C4-2B (cell line): ENCODE measurements at regions not wholly inside any gene's neighbourhood (a gene's known extent, or its start where the extent isn't known, plus 50 kb on each side); places are given as distances from the start of the nearest gene placed in this dataset.

Source experiments
- H3K27ac ChIP-seq: fragments of 450-650 bp; 2 replicates; pipeline ENCODE4 v1.5.1; 2017
- ZFX ChIP-seq: fragments of 450-650 bp; IDR thresholded peaks from 2 replicates; pipeline ENCODE4 v1.6.1; 2017
- TF ChIP-seq, protein P1 (sequence below): fragments of 450-650 bp; conservative IDR thresholded peaks from 2 replicates; pipeline ENCODE4 v1.5.1; 2017; ENCODE audit warnings: mild to moderate bottlenecking

DNA sequence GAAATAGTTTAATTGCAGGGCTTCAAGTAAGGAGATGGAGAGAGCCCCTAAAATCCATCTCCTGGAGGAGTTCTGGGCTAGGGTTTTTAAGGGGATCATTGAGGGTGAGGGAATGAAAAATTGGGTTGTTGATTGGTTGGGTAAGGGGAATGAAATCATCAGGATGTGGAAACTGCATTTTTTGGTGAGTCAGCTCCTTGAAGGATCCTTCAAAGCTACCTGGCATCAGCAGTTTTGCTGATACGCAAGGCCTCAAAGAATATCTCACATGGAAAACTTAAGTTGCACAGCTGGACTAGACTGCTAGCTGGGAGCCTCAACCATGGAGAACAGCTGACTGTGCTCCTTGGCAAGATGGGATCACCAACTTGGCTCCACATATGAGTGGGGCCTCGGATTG, 136.7 kb downstream of the FGF10 start:
- TF ChIP-seq, protein P1, sequence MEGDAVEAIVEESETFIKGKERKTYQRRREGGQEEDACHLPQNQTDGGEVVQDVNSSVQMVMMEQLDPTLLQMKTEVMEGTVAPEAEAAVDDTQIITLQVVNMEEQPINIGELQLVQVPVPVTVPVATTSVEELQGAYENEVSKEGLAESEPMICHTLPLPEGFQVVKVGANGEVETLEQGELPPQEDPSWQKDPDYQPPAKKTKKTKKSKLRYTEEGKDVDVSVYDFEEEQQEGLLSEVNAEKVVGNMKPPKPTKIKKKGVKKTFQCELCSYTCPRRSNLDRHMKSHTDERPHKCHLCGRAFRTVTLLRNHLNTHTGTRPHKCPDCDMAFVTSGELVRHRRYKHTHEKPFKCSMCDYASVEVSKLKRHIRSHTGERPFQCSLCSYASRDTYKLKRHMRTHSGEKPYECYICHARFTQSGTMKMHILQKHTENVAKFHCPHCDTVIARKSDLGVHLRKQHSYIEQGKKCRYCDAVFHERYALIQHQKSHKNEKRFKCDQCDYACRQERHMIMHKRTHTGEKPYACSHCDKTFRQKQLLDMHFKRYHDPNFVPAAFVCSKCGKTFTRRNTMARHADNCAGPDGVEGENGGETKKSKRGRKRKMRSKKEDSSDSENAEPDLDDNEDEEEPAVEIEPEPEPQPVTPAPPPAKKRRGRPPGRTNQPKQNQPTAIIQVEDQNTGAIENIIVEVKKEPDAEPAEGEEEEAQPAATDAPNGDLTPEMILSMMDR: no peak
- no peak for TF ChIP-seq ZFX
- no peak overlapping the region for H3K27ac ChIP-seq

- no peak overlapping the region for H3K27ac ChIP-seq
- TF ChIP-seq, protein P1: no peak
- TF ChIP-seq ZFX: no peak
Observed at GRCh38 chr5:44246986-44247385, 142.2 kb downstream of the FGF10 start.

GRCh38 chr5:44245935-44246334, 143.3 kb downstream of the FGF10 start:
- H3K27ac ChIP-seq: no peak overlapping the region
- no peak for TF ChIP-seq ZFX
- TF ChIP-seq, protein P1: no peak

- no peak overlapping the region for H3K27ac ChIP-seq
- TF ChIP-seq, protein P1: no peak
- no peak for TF ChIP-seq ZFX
Observed at GRCh38 chr5:44242791-44243190, 146.4 kb downstream of the FGF10 start.

DNA sequence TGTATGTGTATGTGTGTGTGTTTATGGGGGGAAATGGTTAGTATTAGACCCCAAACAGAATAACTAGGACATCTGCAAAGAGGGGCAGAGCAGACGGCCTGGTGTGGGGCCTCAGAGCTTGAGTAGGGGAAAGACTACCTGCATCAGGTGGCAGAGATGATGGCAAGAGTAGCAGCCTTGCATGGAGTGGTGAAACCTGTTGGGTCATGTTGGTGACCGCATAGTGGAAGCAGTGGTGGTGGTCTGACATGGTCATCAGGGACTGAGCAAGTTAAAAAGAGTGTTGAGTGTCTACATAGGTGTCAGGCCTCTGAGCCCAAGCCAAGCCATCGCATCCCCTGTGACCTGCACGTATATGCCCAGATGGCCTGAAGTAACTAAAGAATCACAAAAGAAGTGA, 153.2 kb downstream of the FGF10 start:
- TF ChIP-seq ZFX: no peak
- H3K27ac ChIP-seq: no peak overlapping the region

GRCh38 chr5:44233691-44234090, 155.5 kb downstream of the FGF10 start:
- TF ChIP-seq, protein P1: no peak
- no peak for TF ChIP-seq ZFX
- no peak overlapping the region for H3K27ac ChIP-seq

DNA sequence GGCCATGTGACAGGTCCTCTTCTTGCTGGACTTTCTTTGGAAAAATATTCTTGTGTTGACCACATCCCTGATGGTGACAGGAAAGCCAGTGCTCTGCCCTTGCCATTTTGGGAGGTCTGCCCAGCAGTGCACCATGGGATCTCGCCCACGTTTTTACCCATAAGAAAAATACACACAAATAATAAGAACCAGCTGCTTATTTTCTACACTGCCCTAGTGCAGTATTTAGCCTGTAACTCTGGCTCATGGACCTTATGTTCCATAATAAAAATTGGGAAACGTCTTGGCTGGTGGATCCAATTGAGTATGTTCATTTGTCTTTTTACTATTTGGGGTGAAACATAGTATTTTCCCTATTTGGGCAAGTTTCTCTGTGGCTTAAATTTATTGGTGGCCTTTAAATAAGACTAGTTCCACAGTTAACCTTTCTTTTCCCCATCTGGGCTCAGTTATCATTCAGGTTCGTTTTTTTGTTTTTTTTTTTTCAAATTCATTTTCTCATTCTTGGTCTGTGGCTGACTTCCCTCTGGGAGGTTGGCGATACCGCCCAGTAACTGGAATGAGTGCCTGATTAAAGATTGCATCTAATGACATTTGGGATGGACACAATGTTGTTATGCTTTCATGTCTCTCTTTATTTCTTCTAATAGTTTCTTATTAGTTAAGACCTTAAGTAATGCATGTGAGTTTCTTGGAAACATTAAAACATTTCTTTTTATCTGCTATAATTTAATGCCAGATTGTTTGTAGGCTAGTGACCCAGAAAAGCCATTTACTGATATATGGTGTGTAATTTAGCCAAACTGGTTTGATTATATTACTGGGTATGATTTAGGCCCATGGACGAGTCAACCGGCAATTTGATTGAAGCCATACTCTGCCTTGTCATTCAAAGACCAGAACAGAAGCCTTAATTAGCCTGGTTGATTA, 163.7 kb downstream of the FGF10 start:
- no peak overlapping the region for H3K27ac ChIP-seq
- no peak for TF ChIP-seq ZFX
- TF ChIP-seq, protein P1: no peak

- H3K27ac ChIP-seq: no peak overlapping the region
- no peak for TF ChIP-seq ZFX
- TF ChIP-seq, protein P1: no peak
Observed at GRCh38 chr5:44199408-44199807, 189.8 kb downstream of the FGF10 start.
